Thyroid gland (tissue), 4 donors: ENCODE measurements at regions not wholly inside any gene's neighbourhood (a gene's known extent, or its start where the extent isn't known, plus 50 kb on each side); places are given as distances from the start of the nearest gene placed in this dataset.

ENCODE experiments used
- DNase-seq, 2 donors: peaks; one replicate each; pipeline ENCODE4 v3.0.0-alpha.2; 2019
- H3K27ac ChIP-seq, 3 donors: fragments of 200-600 bp; sonication (generic); 1 replicate in 2 of 3; 2 replicates in 1 of 3; pipeline ENCODE4 v1.5.1; 2016 to 2019; ENCODE audit warnings: mild to moderate bottlenecking in 1 of 3, moderate library complexity in 1 of 3
- H3K27me3 ChIP-seq: fragments of 200-600 bp; sonication (generic); one replicate; pipeline ENCODE4 v1.5.1; 2019
- H3K36me3 ChIP-seq, 2 donors: fragments of 200-600 bp; sonication (generic); one replicate each; pipeline ENCODE4 v1.5.1; 2016 to 2019
- H3K4me1 ChIP-seq, 2 donors: fragments of 200-600 bp; sonication (generic); one replicate each; pipeline ENCODE4 v1.5.1; 2017 to 2019
- H3K4me3 ChIP-seq, 3 donors: fragments of 200-600 bp; sonication (generic); replicated peaks in 1 of 3; 1 replicate in 2 of 3; 2 replicates in 1 of 3; pipeline ENCODE4 v1.5.1; 2016; ENCODE audit warnings: mild to moderate bottlenecking in 1 of 3
- H3K9me3 ChIP-seq: fragments of 200-600 bp; sonication (generic); one replicate; pipeline ENCODE4 v1.5.1; 2017
- POLR2A ChIP-seq, 2 donors: fragments of 450-650 bp; IDR thresholded peaks; one replicate each; pipeline ENCODE4 v1.6.1; 2017; ENCODE audit warnings: antibody characterized with exemption in 2 of 2, mild to moderate bottlenecking in 2 of 2, moderate library complexity in 1 of 2
- WGBS, 2 donors: methylation state at CpG; one replicate each; pipeline ENCODE4 v1.1.5; 2017; 5-methylcytosine and 5-hydroxymethylcytosine counted together
- intact Hi-C: fragments of 100-400 bp; cut with DNase I; formaldehyde crosslinking; loops from one replicate; pipeline ENCODE4 v1.15.1; 2023
- TF ChIP-seq, protein P1 (sequence below), 6 experiments: fragments of 200-600 bp in 3 of 6; fragments of 450-650 bp in 3 of 6; sonication (generic) in 3 of 6; IDR thresholded peaks; one replicate each; pipeline ENCODE4 v1.5.1; 2016 to 2019; ENCODE audit warnings: antibody characterized with exemption in 6 of 6, mild to moderate bottlenecking in 2 of 6, inconsistent platforms in 1 of 6, moderate library complexity in 1 of 6

DNA sequence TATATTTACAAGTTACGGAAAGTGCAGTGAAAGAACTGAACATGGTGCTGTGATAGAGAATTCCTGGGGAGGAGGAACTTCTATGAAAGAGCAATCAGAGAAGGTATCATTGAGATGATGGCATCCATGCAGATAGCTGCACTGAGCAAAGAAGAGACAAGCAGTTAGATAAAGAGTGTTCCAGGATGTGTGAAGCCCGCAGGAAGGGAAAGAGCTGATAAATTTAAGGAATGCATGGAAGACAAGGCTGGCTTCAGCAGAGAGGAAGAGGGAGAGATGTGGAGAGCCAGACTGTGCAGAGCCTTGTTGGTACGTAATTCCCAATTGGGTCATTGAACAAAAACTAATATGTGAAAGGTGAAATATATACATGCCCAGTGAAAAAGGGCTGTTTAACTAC lies 538.9 kb downstream of the INHBA start:
- Histone ChIP-seq H3K36me3 (no peaks in the 10 kb centered on the region), H3K27ac (no peak overlapping the region), H3K4me1 (no peaks in the 10 kb centered on the region), H3K9me3 (no peaks in the 10 kb centered on the region), H3K4me3 (no peak overlapping the region), H3K27me3 (no peaks in the 10 kb centered on the region)
- 85 to 90% methylated on average over 3 of the region's 3 CpGs for WGBS, 2 donors
- intact Hi-C loops = no loop called here
- TF ChIP-seq, protein P1, sequence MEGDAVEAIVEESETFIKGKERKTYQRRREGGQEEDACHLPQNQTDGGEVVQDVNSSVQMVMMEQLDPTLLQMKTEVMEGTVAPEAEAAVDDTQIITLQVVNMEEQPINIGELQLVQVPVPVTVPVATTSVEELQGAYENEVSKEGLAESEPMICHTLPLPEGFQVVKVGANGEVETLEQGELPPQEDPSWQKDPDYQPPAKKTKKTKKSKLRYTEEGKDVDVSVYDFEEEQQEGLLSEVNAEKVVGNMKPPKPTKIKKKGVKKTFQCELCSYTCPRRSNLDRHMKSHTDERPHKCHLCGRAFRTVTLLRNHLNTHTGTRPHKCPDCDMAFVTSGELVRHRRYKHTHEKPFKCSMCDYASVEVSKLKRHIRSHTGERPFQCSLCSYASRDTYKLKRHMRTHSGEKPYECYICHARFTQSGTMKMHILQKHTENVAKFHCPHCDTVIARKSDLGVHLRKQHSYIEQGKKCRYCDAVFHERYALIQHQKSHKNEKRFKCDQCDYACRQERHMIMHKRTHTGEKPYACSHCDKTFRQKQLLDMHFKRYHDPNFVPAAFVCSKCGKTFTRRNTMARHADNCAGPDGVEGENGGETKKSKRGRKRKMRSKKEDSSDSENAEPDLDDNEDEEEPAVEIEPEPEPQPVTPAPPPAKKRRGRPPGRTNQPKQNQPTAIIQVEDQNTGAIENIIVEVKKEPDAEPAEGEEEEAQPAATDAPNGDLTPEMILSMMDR (IDR thresholded peaks at IDR 0.05) = no peak
- no peak for TF ChIP-seq POLR2A (IDR thresholded peaks at IDR 0.05)
- DNase-seq = no peak

- DNase-seq = no peak
- H3K27me3 ChIP-seq = no peaks in the 10 kb centered on the region
- no peak overlapping the region for H3K27ac ChIP-seq
- TF ChIP-seq, protein P1 (IDR thresholded peaks at IDR 0.05) = no peak
- no peak for TF ChIP-seq POLR2A (IDR thresholded peaks at IDR 0.05)
- H3K4me3 ChIP-seq = no peak overlapping the region
- H3K4me1 ChIP-seq = no peaks in the 10 kb centered on the region
- no peaks in the 10 kb centered on the region for H3K9me3 ChIP-seq
- no peaks in the 10 kb centered on the region for H3K36me3 ChIP-seq
- intact Hi-C loops = no loop called here
- WGBS, 2 donors = 93 to 95% methylated on average over 4 of the region's 4 CpGs
These were observed 540.3 kb downstream of the INHBA start for GRCh38 chr7:41162612-41163011.

DNA sequence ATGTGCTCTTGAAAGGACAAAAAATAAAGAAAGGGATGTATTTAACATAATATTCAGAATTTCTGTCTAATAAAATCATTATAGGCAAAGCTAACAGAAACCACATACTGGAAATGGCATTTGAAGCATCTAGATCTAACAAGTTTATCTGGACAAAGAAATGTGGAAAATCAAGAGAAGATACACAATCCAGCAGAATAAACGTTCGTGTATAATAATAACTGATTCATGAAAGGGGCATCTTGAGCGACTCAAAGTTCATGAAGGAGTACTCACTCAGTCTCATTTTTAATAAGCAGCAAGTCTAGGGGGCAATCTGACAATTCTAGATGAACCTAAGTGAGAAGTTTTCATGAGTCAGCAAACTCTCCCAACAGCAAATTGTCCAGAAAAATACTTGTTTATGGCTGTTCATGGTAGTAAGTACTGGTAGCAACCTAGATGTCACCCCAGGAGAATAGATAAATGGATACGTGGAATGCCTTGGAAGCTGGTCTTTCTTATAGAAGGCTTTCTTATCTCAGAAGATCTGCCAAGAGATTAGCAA lies 541.8 kb downstream of the INHBA start:
- Histone ChIP-seq H3K4me1 (no peaks in the 10 kb centered on the region), H3K9me3 (no peaks in the 10 kb centered on the region), H3K27ac (no peak overlapping the region), H3K36me3 (no peaks in the 10 kb centered on the region), H3K4me3 (no peak overlapping the region), H3K27me3 (no peaks in the 10 kb centered on the region)
- no peak for DNase-seq
- 89 to 90% methylated on average over 4 of the region's 4 CpGs for WGBS, 2 donors
- intact Hi-C loops = no loop called here
- no peak for TF ChIP-seq POLR2A (IDR thresholded peaks at IDR 0.05)
- TF ChIP-seq, protein P1 (IDR thresholded peaks at IDR 0.05) = no peak

- Histone ChIP-seq H3K27me3 (no peaks in the 10 kb centered on the region), H3K4me3 (no peak overlapping the region), H3K27ac (no peak overlapping the region), H3K4me1 (no peaks in the 10 kb centered on the region), H3K9me3 (no peaks in the 10 kb centered on the region), H3K36me3 (no peaks in the 10 kb centered on the region)
- TF ChIP-seq, protein P1 (IDR thresholded peaks at IDR 0.05) = no peak
- TF ChIP-seq POLR2A (IDR thresholded peaks at IDR 0.05) = no peak
- WGBS, 2 donors = 50 to 56% methylated on average over 2 of the region's 2 CpGs
- intact Hi-C loops = no loop called here
- DNase-seq = no peak
These were observed 546.6 kb downstream of the INHBA start for GRCh38 chr7:41156268-41156667.

DNA sequence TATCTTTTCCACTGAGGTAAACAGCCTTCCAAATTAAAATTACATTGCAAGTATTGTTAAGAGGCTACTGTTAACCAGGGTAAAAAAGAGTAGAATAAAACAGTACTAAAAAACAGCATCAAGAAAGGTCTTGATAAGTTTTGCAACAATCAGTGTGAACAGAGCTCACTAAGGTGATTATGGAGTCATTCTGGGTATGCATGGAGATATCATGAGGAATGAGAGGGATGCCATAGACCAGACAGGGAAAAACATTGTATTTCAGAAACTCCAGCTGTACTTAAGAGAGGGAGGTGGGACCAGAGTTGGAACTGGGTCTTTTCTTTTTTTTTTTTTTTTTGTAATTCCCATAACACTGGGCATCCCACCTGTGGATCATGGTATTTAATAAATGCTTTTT lies 549.6 kb downstream of the INHBA start:
- Histone ChIP-seq H3K4me1 (no peaks in the 10 kb centered on the region), H3K9me3 (no peaks in the 10 kb centered on the region), H3K27ac (no peak overlapping the region), H3K4me3 (no peak overlapping the region), H3K36me3 (no peaks in the 10 kb centered on the region), H3K27me3 (no peaks in the 10 kb centered on the region)
- TF ChIP-seq, protein P1 (IDR thresholded peaks at IDR 0.05) = no peak
- TF ChIP-seq POLR2A (IDR thresholded peaks at IDR 0.05) = no peak
- intact Hi-C loops = no loop called here
- DNase-seq = no peak
